H7 (cell line): ENCODE measurements at regions not wholly inside any gene's neighbourhood (a gene's known extent, or its start where the extent isn't known, plus 50 kb on each side); places are given as distances from the start of the nearest gene placed in this dataset.

Experiments
- DNase-seq: peaks from one replicate; pipeline ENCODE4 v3.0.0; 2012
- H3K27me3 ChIP-seq: 2 replicates; pipeline ENCODE4 v1.6.0; 2011; ENCODE audit warnings: mild to moderate bottlenecking, low read length; ENCODE audit not compliant: control insufficient read depth, insufficient read depth
- H3K36me3 ChIP-seq: replicated peaks from 2 replicates; pipeline ENCODE4 v1.5.1; 2011; ENCODE audit warnings: low read length; ENCODE audit not compliant: control insufficient read depth, insufficient read depth
- H3K4me3 ChIP-seq: 2 replicates; pipeline ENCODE4 v1.5.1; 2011; ENCODE audit warnings: low read depth, mild to moderate bottlenecking, control low read depth, low read length, moderate library complexity; ENCODE audit not compliant: insufficient read depth

GRCh38 chr3:69568458-69568857 is 170.8 kb upstream of the MITF start:
- Histone ChIP-seq H3K27me3 (no peaks in the 10 kb centered on the region), H3K4me3 (no peak overlapping the region), H3K36me3 (no peaks in the 10 kb centered on the region)
- DNase-seq = no peak

- H3K4me3 ChIP-seq = no peak overlapping the region
- no peaks in the 10 kb centered on the region for H3K27me3 ChIP-seq
- H3K36me3 ChIP-seq = no peaks in the 10 kb centered on the region
- no peak for DNase-seq
These were observed 171.6 kb upstream of the MITF start for GRCh38 chr3:69567710-69568052.

GRCh38 chr3:69567023-69567709 is 172.1 kb upstream of the MITF start:
- no peak for DNase-seq
- H3K36me3 ChIP-seq = no peaks in the 10 kb centered on the region
- no peak overlapping the region for H3K4me3 ChIP-seq

GRCh38 chr3:69566275-69566674 is 173.0 kb upstream of the MITF start:
- no peak overlapping the region for H3K4me3 ChIP-seq
- no peaks in the 10 kb centered on the region for H3K27me3 ChIP-seq
- H3K36me3 ChIP-seq = no peaks in the 10 kb centered on the region
- DNase-seq = no peak

More at GRCh38 chr3:69567023-69567709, 172.1 kb upstream of the MITF start:
- H3K27me3 ChIP-seq = no peaks in the 10 kb centered on the region

- Histone ChIP-seq H3K27me3 (no peaks in the 10 kb centered on the region), H3K36me3 (no peaks in the 10 kb centered on the region), H3K4me3 (no peak overlapping the region)
- no peak for DNase-seq
These were observed 173.9 kb upstream of the MITF start for GRCh38 chr3:69565316-69565715.

GRCh38 chr3:69563981-69564380 is 175.3 kb upstream of the MITF start:
- Histone ChIP-seq H3K27me3 (no peaks in the 10 kb centered on the region), H3K4me3 (no peak overlapping the region), H3K36me3 (no peaks in the 10 kb centered on the region)
- DNase-seq = no peak

- no peaks in the 10 kb centered on the region for H3K36me3 ChIP-seq
- no peak overlapping the region for H3K4me3 ChIP-seq
- no peak for DNase-seq
- no peaks in the 10 kb centered on the region for H3K27me3 ChIP-seq
These were observed 176.1 kb upstream of the MITF start for GRCh38 chr3:69563151-69563550.

- Histone ChIP-seq H3K4me3 (no peak overlapping the region), H3K36me3 (no peaks in the 10 kb centered on the region), H3K27me3 (no peaks in the 10 kb centered on the region)
- no peak for DNase-seq
These were observed 176.1 kb upstream of the FRMD4B start for GRCh38 chr3:69562020-69562419.

- H3K27me3 ChIP-seq = no peaks in the 10 kb centered on the region
- DNase-seq = no peak
These were observed 174.9 kb upstream of the FRMD4B start for GRCh38 chr3:69560818-69561217.

GRCh38 chr3:69560116-69560515 is 174.2 kb upstream of the FRMD4B start:
- Histone ChIP-seq H3K4me3 (no peak overlapping the region), H3K36me3 (no peaks in the 10 kb centered on the region), H3K27me3 (no peaks in the 10 kb centered on the region)
- no peak for DNase-seq

More at GRCh38 chr3:69560818-69561217, 174.9 kb upstream of the FRMD4B start:
- H3K36me3 ChIP-seq = no peaks in the 10 kb centered on the region
- H3K4me3 ChIP-seq = no peak overlapping the region

GRCh38 chr3:69558912-69559311 is 173.0 kb upstream of the FRMD4B start:
- Histone ChIP-seq H3K27me3 (no peaks in the 10 kb centered on the region), H3K36me3 (no peaks in the 10 kb centered on the region), H3K4me3 (no peak overlapping the region)
- DNase-seq = no peak

- no peak for DNase-seq
- no peak overlapping the region for H3K4me3 ChIP-seq
- no peaks in the 10 kb centered on the region for H3K27me3 ChIP-seq
- H3K36me3 ChIP-seq = no peaks in the 10 kb centered on the region
These were observed 168.7 kb upstream of the FRMD4B start for GRCh38 chr3:69554576-69554975.

- no peak for DNase-seq
These were observed 168.0 kb upstream of the FRMD4B start for GRCh38 chr3:69553888-69554287.

GRCh38 chr3:69547461-69547880 is 161.6 kb upstream of the FRMD4B start:
- Histone ChIP-seq H3K4me3 (no peak overlapping the region), H3K36me3 (no peaks in the 10 kb centered on the region), H3K27me3 (peaks cover 19% of the 10 kb centered on the region)
- no peak for DNase-seq

More at GRCh38 chr3:69553888-69554287, 168.0 kb upstream of the FRMD4B start:
- Histone ChIP-seq H3K4me3 (no peak overlapping the region), H3K27me3 (no peaks in the 10 kb centered on the region), H3K36me3 (no peaks in the 10 kb centered on the region)

- Histone ChIP-seq H3K4me3 (peak overlapping the region; percentile 63), H3K36me3 (no peaks in the 10 kb centered on the region), H3K27me3 (peaks cover 38% of the 10 kb centered on the region)
- no peak for DNase-seq
These were observed 157.0 kb upstream of the FRMD4B start for GRCh38 chr3:69542805-69543429.
